Tongue (tissue), 1 donor: ENCODE measurements at regions not wholly inside any gene's neighbourhood (a gene's known extent, or its start where the extent isn't known, plus 50 kb on each side); places are given as distances from the start of the nearest gene placed in this dataset.
"Not testable (repeated sequence)": the region's sequence is repeated elsewhere in the genome, so short reads cannot be mapped to it uniquely, and the experiment has no call there.

Experiments
- DNase-seq: peaks from one replicate; pipeline ENCODE4 v3.0.0-alpha.2; 2015

- not testable (repeated sequence) for DNase-seq
Observed at GRCh38 chr15:70367913-70368705, 270.4 kb upstream of the TLE3 start.

DNA sequence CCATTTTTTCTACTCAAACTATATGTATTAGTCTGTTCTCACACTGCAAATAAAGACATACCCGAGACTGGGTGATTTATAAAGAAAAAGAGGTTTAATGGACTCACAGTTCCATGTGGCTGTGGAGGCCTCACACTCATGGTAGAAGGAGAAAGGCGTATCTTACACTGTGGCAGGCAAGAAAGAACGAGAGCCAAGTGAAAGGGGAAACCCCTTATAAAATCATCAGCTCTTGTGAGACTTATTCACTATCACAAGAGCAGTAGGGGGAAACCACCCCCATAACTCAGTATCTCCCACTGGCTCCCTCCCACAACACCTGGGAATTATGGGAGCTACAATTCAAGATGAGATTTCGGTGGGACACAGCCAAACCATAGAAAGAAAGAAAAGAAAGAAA, 266.3 kb upstream of the TLE3 start:
- not testable (repeated sequence) for DNase-seq

- peak; percentile 59 for DNase-seq
Observed at GRCh38 chr15:70362886-70363285, 265.2 kb upstream of the TLE3 start.

DNA sequence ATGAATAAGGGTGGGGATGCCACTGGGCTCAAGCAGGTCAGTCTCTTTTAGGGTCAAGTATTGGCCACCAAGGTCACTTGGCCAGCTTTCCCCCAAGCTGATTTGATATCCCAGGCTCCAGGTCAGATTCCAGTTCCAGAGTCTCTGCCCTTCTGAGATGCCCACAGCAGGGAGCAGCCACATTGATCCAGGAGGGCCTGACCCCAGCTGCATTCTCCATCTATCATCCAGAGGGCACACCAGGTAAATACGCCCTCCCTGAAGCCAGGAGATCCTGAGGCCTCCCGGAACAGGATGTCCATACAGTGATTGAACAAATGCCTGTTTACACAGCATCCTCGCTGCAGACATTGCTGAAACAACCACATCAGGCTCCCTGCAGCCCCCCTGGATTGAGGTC, 264.6 kb upstream of the TLE3 start:
- no peak for DNase-seq

GRCh38 chr15:70361891-70362290, 264.2 kb upstream of the TLE3 start:
- no peak for DNase-seq

- no peak for DNase-seq
Observed at GRCh38 chr15:70361106-70361505, 263.4 kb upstream of the TLE3 start.

DNA sequence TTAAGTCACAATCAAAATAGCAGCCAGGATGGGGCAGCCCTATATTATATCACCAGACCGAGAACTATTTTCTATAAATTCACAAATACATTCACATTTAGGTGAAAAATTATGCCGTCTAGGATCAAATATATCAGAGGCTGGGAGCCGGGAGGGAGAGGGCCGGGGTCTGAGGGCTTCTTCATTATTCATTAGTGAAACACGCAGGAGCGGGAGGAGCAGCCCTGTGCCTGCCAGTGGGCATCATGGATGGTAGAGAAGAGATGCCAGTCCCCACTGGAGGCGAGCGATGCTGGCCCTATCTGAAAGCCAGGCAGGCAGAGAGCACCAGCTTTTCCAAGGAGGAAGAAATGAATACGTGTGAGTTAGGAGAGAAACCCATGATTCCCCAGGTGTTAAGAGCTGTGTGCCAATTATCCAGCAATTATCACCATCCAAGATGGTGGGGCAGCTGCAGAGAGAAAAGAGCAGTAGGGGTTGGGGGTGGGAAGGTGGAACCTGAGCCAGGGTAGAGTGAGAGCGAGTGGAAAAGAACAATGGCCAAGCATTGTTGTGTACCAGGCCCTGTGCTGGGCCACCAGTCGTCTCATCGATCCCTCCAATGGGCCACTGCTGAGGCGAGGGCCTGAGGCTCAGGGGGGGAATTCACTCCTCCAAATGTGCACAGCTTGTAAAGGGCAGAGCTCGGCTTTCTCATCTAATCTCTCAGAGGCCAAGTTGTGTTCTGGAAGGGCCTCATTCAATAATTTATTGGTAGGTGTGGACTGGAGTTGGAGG, 261.3 kb upstream of the TLE3 start:
- DNase-seq: no peak

DNA sequence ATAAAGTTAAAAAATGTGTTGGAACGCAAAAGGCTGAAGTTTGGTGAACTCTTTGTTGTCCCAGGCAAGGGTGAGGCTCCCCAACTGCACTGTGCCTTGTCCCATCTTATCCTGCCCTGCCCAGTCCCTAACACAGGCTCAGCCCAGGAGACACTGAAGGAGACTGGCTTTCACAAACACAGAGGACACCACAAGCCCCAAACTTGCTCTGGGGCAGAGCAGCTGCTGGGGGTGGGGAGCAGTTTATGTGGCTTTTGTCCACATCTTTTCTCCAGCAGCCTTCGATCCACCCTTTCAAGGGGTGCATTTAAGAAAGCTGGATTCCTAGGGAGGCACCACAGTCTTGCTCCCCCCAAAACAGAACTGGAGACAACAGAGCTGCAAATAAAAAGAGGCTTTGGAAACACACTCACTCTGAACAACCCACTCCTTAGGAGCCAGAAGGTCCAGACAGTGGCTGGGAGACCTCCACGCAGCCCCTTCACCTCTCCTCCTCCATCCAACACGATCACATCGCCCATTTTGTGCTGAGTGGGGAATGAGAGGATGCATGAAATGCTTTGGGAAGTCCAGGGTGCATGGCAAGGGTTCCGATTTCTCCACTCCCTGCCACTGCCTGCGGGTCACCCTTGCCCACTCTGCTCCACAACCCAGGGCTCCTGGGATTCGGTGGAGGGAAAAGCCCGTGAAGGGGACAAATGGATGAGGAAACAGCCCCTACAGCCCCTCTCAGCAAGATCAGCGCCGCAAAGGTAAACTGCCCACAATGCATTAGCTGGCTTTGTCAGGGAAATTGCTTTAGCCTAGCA, 260.5 kb upstream of the TLE3 start:
- no peak for DNase-seq

- no peak for DNase-seq
Observed at GRCh38 chr15:70357453-70357852, 259.7 kb upstream of the TLE3 start.

DNA sequence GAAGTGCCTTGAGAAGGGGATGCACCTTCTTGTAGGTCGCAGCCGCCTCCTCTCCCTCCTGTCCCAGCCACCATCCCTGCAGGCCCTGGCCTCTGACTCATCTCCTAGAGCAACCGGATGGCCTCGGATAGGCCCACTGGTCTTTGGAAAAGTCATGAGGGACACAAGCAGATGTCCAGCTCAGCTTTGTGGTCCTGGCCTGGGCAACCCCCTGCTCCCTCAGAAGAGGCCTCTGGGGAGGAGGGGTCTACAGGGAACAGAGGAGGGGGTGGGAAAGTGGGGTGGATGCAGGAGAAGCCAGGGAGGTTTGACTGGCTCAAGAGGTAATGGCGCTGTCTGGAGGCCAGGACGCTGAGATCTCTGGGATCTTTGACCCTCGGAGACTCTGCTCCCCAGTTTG, 259.2 kb upstream of the TLE3 start:
- DNase-seq: no peak

DNA sequence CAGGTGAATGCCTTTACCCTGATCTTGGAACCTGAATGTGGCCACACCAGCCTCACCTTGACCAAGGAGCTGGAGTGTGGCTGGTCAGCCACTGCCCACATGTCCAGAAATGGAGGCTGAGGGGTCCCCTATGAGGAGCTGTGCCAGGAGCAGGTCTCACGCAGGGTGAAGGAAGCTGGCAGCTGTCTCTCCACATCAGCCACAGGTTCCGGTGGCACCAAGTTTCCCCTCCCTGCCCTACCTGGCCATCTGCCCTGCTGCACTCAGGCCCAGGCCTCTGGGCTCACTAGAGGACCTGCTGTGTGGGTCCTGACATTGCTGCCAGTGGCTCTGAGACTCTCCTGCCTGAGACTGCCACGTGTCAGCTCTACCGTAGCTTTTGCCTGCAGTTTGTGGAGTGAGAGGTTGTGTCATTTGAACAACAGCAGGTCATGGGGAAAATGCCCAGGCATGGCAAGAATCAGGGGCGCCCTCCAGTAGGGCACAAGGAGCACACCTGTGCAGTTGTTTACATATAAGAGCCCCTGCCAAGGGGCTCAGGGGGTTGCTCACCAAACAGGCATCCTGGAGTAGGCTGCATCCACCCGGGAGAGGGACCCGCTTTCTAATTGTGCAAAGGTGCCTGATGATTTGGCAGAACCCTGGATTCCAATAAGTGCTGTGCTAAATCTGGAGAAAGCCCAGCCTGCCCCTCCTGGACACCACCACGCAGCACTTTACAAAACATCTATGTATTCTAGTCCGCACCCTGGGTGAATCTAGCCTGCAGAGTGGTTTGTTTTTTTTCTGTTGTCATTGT, 258.5 kb upstream of the TLE3 start:
- no peak for DNase-seq

GRCh38 chr15:70355275-70355795, 257.6 kb upstream of the TLE3 start:
- DNase-seq: no peak

GRCh38 chr15:70354346-70354905, 256.7 kb upstream of the TLE3 start:
- no peak for DNase-seq

GRCh38 chr15:70353606-70354345, 256.1 kb upstream of the TLE3 start:
- DNase-seq: peak; percentile 56

- DNase-seq: no peak
Observed at GRCh38 chr15:70351941-70352774, 254.4 kb upstream of the TLE3 start.

- DNase-seq: no peak
Observed at GRCh38 chr15:70351391-70351790, 253.7 kb upstream of the TLE3 start.

DNA sequence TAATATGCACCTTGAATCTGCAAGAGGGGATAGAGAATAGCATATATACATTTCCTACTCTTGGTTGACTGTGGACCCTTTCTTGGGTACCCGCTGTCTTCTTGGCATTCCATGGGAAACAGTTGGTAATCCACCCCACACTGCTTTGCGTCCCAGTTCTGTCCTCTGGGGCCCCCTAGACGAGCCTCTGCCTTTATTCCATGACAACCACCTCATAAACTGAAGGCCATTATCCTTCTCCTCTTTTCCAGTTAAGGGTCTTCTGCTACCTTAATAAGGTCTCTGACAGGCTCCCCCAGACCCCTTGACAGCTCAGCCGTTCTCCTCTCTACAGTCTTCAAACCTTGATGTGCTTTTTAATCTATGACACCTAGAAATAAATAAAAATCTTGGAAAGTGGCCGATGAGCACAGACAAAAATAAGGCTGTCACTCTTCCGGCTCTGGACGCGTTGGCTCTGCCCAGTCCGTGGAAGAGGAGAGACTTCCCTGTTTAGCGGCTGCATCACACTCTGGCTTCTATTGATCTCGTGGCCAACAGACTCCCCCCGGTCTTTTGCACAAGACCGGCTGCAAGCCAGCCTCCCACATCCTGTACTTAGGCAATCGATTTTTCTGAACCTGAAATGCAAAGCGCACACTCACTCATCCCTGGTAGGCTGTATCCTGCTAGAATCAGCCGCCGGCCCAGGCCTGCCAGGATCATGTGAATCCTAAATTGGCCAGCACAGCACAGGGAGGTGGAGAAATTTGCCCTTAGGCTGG, 251.0 kb upstream of the TLE3 start:
- DNase-seq: no peak

DNA sequence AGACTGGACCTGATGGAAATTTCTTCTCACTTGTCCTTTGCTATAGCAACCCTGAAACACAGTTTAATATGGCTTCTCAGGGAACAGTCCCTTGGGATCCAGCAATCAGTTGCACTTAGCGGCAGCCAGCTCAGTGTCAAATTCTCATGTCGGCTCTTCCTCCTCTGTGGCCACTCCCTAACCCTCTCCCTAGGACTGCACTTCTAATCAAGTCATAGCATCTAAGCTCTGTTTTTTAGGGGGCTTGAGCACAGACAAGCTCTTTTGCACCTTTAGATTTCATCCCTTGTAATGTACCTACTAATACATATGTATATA, 250.5 kb upstream of the TLE3 start:
- peak; percentile 77 for DNase-seq
